IPS DF 4.7 (cell line): ENCODE measurements at regions not wholly inside any gene's neighbourhood (a gene's known extent, or its start where the extent isn't known, plus 50 kb on each side); places are given as distances from the start of the nearest gene placed in this dataset.
"Not testable (repeated sequence)": the region's sequence is repeated elsewhere in the genome, so short reads cannot be mapped to it uniquely, and the experiment has no call there.

Experiments used
- DNase-seq: peaks from one replicate; pipeline ENCODE4 v3.0.0-alpha.2; 2013; ENCODE audit warnings: low spot score; ENCODE audit errors: extremely low read depth

GRCh38 chr11:42713753-42714152 is 598.0 kb upstream of the API5 start:
- no peak for DNase-seq

- no peak for DNase-seq
These were observed 590.9 kb upstream of the API5 start for GRCh38 chr11:42720716-42721563.

GRCh38 chr11:42727879-42728278 is 583.9 kb upstream of the API5 start:
- no peak for DNase-seq

GRCh38 chr11:42762348-42762747 is 549.4 kb upstream of the API5 start:
- no peak for DNase-seq

DNA sequence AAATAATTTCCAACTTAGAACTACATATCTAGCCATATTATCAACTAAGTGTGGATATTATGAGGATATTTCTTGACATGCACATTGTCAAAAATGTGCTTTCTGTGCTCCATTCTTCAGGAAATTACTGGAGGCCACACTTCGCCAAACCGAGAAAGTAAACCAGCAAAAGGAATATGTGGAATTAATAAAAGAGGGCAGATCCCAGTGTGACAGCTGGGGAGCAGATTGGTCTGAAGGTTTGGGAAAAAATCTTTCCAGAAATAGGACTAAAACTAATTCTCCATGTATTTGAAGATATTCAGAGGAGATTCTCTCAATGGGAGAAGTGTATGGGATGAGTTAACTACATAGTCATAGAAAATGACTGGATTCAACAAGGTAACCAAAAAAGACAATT is 546.9 kb upstream of the API5 start:
- DNase-seq = no peak

GRCh38 chr11:42768576-42768975 is 543.2 kb upstream of the API5 start:
- DNase-seq = no peak

- DNase-seq = no peak
These were observed 541.2 kb upstream of the API5 start for GRCh38 chr11:42770444-42771065.

DNA sequence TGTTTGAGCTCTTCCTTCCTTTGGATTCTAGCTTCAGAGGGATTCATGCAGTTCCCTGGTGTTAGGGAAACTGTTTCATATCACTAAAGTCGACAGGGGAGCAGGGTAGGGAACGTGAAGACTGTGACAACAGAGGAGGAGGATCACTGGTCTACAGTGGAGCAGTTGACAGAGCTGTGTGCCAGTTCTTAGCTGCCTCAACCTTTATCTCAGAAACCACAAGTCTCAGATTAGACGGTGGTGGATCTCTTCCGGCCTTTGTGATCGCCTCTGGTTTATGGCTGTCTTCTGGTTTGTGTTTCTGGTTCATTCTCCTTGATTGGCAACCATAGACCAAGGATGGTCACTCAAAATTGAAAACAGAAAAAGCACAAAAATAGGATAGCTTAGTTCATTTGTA is 538.9 kb upstream of the API5 start:
- DNase-seq = no peak

GRCh38 chr11:42773729-42774128 is 538.1 kb upstream of the API5 start:
- no peak for DNase-seq

DNA sequence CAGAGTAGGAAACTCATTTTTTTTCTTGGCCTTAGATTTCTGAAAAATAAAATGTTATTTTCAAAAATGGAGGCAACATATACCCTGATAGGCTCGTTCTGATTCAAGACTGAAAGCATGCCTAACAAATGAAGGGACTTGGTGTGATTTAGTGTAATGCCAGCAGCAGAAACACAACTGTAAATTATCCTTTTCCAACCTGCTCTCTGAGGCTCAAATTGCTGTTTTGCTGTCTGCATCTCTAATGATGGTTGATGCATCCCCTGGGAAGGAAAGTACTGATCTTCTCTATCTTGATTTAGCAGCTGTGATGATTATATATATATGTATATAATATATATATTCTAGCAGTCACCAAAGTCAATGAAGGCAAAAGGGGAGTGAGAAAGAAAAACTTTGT is 537.2 kb upstream of the API5 start:
- no peak for DNase-seq

- DNase-seq = no peak
These were observed 534.0 kb upstream of the API5 start for GRCh38 chr11:42777776-42778175.

DNA sequence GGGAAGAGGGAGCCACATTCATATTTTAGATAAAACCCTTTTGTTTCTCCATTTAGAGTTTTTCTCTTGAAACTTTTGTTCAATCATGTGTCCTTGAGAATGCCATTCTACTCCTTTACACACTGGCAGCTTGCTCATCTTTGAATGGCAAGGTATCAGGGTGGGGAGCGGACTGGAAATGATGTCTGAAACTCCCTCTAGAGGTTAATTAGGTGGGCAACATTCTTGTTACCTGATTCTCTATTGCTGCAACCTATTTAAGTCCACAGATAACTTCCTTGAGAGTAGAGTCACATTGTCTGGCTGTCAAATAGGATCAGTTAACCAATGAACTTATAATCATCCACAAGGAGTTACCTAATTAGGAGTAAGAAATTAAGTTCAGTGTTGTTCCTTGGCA is 533.6 kb upstream of the API5 start:
- no peak for DNase-seq

DNA sequence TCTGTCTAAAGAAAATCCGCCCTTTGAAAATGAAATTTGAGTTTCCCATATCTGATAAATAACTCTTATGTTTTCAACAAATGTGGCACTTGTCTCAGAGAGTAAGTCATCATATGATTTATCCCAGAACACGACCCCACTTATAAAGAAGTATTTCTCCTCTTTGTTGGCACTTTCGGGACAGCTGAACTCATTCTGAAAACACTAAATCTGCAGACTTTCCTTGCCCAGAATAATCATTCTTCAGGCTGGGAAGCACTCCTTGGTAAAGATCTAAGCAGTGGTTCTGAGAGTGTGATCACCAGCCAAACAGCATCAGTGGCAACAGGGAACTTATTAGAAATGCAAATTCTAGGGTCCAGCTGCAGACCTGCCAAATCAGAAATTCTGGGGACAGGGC is 532.2 kb upstream of the API5 start:
- no peak for DNase-seq

DNA sequence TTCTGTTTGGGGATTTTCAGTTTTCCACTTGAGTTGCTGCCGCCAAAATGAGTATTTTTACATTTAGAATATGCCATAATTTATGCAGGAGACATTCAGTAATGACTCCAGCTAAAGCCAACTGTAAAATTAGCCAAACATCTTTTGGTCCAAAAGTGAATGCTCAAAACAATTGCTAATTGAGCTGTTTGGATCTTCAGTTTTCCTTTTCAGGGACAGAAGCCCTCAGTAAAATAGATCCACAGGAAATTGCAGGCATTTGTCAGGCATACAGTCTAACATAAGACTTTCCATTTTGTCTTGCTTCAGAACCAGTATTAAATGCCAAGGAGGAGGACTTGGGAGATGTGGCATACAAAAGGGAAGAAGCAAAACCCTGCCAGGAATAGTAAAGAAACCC is 524.8 kb upstream of the API5 start:
- DNase-seq = no peak

DNA sequence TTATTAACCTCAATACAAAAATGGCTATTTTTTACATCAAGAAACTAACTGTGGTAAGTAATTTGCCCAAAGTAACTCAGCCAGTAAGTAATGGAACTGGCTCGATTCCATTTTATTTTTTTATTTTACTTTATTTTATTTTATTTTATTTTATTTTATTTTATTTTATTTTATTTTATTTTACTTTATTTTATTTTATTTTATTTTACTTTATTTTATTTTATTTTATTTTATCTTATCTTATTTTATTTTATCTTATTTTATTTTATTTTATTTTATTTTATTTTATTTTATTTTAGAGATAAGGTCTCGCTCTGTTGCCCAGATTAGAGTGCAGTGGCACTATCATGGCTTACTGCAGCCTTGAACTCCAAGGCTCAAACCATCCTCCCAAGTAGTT is 516.3 kb upstream of the API5 start:
- DNase-seq = not testable (repeated sequence)

- DNase-seq = no peak
These were observed 511.8 kb upstream of the API5 start for GRCh38 chr11:42800041-42800440.

- no peak for DNase-seq
These were observed 509.4 kb upstream of the API5 start for GRCh38 chr11:42802201-42802899.

DNA sequence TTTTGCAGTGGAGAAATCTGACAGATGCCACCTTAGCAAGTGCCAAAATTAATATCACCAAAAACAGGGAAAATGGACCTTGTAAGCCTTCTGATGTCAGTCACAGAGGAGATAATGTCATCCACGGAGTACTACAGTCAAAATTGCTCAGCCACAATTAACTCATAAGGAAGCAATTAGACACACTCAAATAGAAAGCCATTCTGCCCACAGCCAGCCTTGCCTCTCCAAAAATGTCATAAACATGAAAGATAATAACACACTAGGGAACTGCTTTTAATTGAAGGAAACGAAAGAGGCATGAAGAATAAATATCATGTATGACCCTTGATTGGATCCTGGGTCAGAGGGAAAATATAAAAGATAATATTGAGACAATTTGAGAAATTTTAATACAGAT is 505.6 kb upstream of the API5 start:
- DNase-seq = no peak

DNA sequence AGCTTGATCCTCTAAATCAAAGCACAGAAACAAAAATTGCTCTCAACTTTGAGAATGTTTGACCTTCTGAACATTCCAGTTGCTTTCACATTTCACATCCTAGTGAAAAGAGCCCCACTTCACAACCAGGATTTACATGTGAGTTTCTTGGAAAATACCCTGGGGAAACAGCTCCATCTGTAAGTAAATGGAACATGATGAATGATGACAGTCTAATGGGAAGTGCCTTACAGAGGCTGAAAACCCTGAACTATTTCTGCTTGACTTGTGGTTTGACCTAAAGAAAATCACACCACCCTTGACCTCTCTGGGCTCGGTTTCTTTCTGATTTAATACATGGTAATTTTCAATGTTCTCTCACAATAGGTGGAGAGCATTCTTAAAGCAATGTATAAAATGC is 499.4 kb upstream of the API5 start:
- no peak for DNase-seq

DNA sequence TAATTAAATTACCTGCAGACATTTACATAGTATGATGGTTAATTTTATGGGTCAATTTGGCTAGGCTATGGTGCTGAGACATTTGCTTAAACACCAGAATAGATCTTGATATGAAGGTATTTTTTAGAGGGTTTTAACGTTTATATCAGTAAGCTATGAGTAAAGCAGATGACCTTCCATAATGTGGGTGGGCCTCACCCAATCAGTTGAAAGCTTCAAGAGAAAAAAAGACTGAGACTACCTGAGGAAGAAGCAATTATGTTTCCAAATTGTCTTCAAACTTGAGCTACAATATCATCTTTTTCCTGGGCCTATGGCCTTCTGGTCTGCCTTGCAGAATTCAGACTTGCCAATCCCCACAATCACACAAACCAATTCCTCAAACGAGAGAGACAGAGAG is 498.8 kb upstream of the API5 start:
- no peak for DNase-seq

DNA sequence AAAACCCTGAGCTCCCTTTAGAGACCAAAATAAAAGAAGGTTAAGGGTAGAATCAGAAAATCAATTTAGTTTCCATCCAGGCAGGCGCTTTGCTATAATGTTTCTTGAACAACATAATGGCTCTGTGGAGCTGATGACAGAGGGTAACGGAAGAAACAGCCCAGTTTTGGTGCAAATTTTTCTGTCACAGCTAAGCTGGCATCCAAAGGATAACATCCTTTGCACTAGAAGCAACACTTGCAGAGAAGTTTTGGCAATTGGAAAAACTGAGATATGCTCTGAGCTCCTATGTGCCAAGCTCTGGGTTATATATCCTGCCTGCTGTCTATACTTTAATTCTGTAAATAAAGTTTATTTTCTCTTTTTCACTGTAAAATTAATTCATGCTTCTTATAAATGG is 495.3 kb upstream of the API5 start:
- no peak for DNase-seq

- DNase-seq = no peak
These were observed 492.7 kb upstream of the API5 start for GRCh38 chr11:42819126-42819525.

- DNase-seq = not testable (repeated sequence)
These were observed 489.6 kb upstream of the API5 start for GRCh38 chr11:42822188-42822587.
